Skeletal muscle tissue (tissue), 3 donors: ENCODE measurements at regions not wholly inside any gene's neighbourhood (a gene's known extent, or its start where the extent isn't known, plus 50 kb on each side); places are given as distances from the start of the nearest gene placed in this dataset.

ENCODE experiments used
- H3K27ac ChIP-seq: one replicate; pipeline ENCODE4 v1.7.0; 2013; ENCODE audit warnings: mild to moderate bottlenecking, low read depth, low read length, inconsistent platforms
- H3K27me3 ChIP-seq, 3 donors: one replicate each; pipeline ENCODE4 v1.7.0; 2013; ENCODE audit warnings: low read length in 3 of 3; ENCODE audit not compliant: control insufficient read depth in 3 of 3, insufficient read depth in 3 of 3
- H3K36me3 ChIP-seq, 3 donors: one replicate each; pipeline ENCODE4 v1.7.0; 2013; ENCODE audit warnings: low read length in 3 of 3; ENCODE audit not compliant: control insufficient read depth in 3 of 3, insufficient read depth in 3 of 3
- H3K4me1 ChIP-seq, 3 donors: one replicate each; pipeline ENCODE4 v1.7.0; 2013; ENCODE audit warnings: low read length in 3 of 3, mild to moderate bottlenecking in 3 of 3; ENCODE audit not compliant: control insufficient read depth in 3 of 3, insufficient read depth in 3 of 3
- H3K4me3 ChIP-seq, 3 donors: one replicate each; pipeline ENCODE4 v1.7.0; 2013; ENCODE audit warnings: low read length in 3 of 3
- H3K9ac ChIP-seq, 3 donors: one replicate each; pipeline ENCODE4 v1.7.0; 2013; ENCODE audit warnings: low read length in 3 of 3, mild to moderate bottlenecking in 3 of 3, moderate library complexity in 2 of 3, low read depth in 1 of 3
- H3K9me3 ChIP-seq, 3 donors: one replicate each; pipeline ENCODE4 v1.7.0; 2013; ENCODE audit warnings: low read length in 3 of 3; ENCODE audit not compliant: control insufficient read depth in 3 of 3
- donor health status: Osteomylitis.

- no peaks in the 10 kb centered on the region for H3K36me3 ChIP-seq
- H3K9ac ChIP-seq: no peak overlapping the region
- no peak overlapping the region for H3K4me3 ChIP-seq
- H3K4me1 ChIP-seq: no peaks in the 10 kb centered on the region
- no peak overlapping the region for H3K27ac ChIP-seq
- no peaks in the 10 kb centered on the region for H3K27me3 ChIP-seq
- no peaks in the 10 kb centered on the region for H3K9me3 ChIP-seq
These were observed 112.8 kb downstream of the DSC3 start for GRCh38 chr18:30929718-30930117.

DNA sequence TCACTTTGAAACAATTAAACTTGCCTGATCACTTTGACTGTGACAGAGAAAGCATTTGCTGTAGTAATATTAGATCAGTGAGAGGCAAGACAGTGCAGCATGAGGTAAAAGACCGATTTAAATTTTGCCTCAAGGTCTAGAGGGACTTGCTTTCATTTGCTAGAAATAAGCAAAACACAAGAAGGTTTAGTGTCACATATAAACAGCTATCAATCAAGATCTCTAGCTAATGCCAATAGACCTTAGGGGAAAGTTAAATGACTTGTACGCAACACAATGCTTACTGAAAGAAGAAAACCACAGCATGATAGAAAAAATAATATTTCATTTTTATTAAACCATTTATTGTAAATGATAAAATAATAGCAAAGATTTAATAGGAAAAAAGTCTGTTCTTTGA lies 113.5 kb downstream of the DSC3 start:
- Histone ChIP-seq H3K4me1 (no peaks in the 10 kb centered on the region), H3K36me3 (no peaks in the 10 kb centered on the region), H3K27me3 (no peaks in the 10 kb centered on the region), H3K9ac (no peak overlapping the region), H3K9me3 (no peaks in the 10 kb centered on the region), H3K4me3 (no peak overlapping the region), H3K27ac (no peak overlapping the region)

- H3K27ac ChIP-seq: no peak overlapping the region
- H3K9ac ChIP-seq: no peak overlapping the region
- no peaks in the 10 kb centered on the region for H3K36me3 ChIP-seq
- H3K27me3 ChIP-seq: no peaks in the 10 kb centered on the region
- H3K9me3 ChIP-seq: no peaks in the 10 kb centered on the region
- H3K4me3 ChIP-seq: no peak overlapping the region
- no peaks in the 10 kb centered on the region for H3K4me1 ChIP-seq
These were observed 114.9 kb downstream of the DSC3 start for GRCh38 chr18:30927517-30928075.

GRCh38 chr18:30927042-30927441 lies 115.5 kb downstream of the DSC3 start:
- Histone ChIP-seq H3K27ac (no peak overlapping the region), H3K36me3 (no peaks in the 10 kb centered on the region), H3K27me3 (no peaks in the 10 kb centered on the region), H3K4me3 (no peak overlapping the region), H3K9me3 (peaks cover 0 to 2% (median 0%) of the 10 kb centered on the region in 3 donors), H3K4me1 (no peaks in the 10 kb centered on the region), H3K9ac (no peak overlapping the region)

DNA sequence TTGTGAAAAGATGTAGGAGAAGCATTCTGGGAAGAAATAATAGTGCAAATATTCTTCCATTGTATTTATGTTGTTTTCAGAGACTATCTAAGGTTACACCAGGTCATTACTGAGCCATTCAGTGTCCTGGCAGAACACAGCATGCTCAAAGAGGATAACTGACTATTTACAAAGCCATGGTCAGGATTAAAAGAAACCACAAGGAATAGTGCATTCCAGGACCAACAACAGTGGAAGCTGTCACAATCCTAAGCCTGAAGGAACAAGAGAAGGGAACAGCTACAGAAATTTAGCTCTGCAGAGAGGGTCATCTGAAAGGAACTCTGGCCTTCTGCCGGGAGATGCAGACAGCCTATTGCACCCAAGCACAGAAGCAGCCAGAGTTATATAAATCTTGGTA lies 116.7 kb downstream of the DSC3 start:
- H3K4me3 ChIP-seq: no peak overlapping the region
- H3K9me3 ChIP-seq: peaks cover 0 to 2% (median 0%) of the 10 kb centered on the region in 3 donors
- H3K36me3 ChIP-seq: no peaks in the 10 kb centered on the region
- no peaks in the 10 kb centered on the region for H3K27me3 ChIP-seq
- H3K9ac ChIP-seq: no peak overlapping the region
- no peak overlapping the region for H3K27ac ChIP-seq
- H3K4me1 ChIP-seq: no peaks in the 10 kb centered on the region

GRCh38 chr18:30920757-30921156 lies 121.8 kb downstream of the DSC3 start:
- Histone ChIP-seq H3K9ac (no peak overlapping the region), H3K9me3 (peaks cover 0 to 2% (median 0%) of the 10 kb centered on the region in 3 donors), H3K4me3 (no peak overlapping the region), H3K27me3 (no peaks in the 10 kb centered on the region), H3K36me3 (no peaks in the 10 kb centered on the region), H3K4me1 (no peaks in the 10 kb centered on the region), H3K27ac (no peak overlapping the region)

- H3K4me3 ChIP-seq: no peak overlapping the region
- no peaks in the 10 kb centered on the region for H3K36me3 ChIP-seq
- no peak overlapping the region for H3K9ac ChIP-seq
- no peak overlapping the region for H3K27ac ChIP-seq
- H3K9me3 ChIP-seq: peaks cover 0 to 2% (median 0%) of the 10 kb centered on the region in 3 donors
- no peaks in the 10 kb centered on the region for H3K27me3 ChIP-seq
- no peaks in the 10 kb centered on the region for H3K4me1 ChIP-seq
These were observed 122.2 kb downstream of the DSC3 start for GRCh38 chr18:30920351-30920750.

DNA sequence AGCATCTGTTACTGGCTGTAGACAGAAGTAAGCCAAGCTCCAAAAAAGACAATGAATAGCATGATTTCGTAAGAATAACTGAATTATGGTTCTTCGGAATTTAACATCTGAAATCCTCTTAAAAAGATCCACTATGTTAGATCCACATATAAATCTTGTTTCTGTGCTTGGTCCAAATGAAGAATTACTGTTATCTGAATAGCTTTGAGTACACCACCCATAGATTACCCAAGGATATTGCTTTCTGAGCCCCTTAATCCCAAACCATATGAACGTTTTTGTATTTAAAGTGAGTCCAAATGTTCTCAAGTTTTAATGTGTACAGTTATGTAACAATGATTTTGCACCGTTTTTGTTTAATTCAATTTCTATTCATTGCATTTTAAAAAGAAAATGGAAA lies 124.9 kb downstream of the DSC3 start:
- H3K9ac ChIP-seq: no peak overlapping the region
- peaks cover 0 to 2% (median 0%) of the 10 kb centered on the region in 3 donors for H3K9me3 ChIP-seq
- H3K27ac ChIP-seq: no peak overlapping the region
- H3K36me3 ChIP-seq: no peaks in the 10 kb centered on the region
- H3K4me3 ChIP-seq: no peak overlapping the region
- no peaks in the 10 kb centered on the region for H3K4me1 ChIP-seq
- H3K27me3 ChIP-seq: no peaks in the 10 kb centered on the region

- no peak overlapping the region for H3K4me3 ChIP-seq
- no peak overlapping the region for H3K27ac ChIP-seq
- H3K4me1 ChIP-seq: no peaks in the 10 kb centered on the region
- no peaks in the 10 kb centered on the region for H3K9me3 ChIP-seq
- no peak overlapping the region for H3K9ac ChIP-seq
- H3K36me3 ChIP-seq: no peaks in the 10 kb centered on the region
- H3K27me3 ChIP-seq: no peaks in the 10 kb centered on the region
These were observed 127.1 kb downstream of the DSC3 start for GRCh38 chr18:30915336-30915988.

- Histone ChIP-seq H3K27ac (no peak overlapping the region), H3K36me3 (no peaks in the 10 kb centered on the region), H3K4me3 (no peak overlapping the region), H3K9me3 (no peaks in the 10 kb centered on the region), H3K27me3 (no peaks in the 10 kb centered on the region), H3K9ac (no peak overlapping the region), H3K4me1 (no peaks in the 10 kb centered on the region)
These were observed 134.2 kb downstream of the DSC3 start for GRCh38 chr18:30908381-30908780.
